K562 (cell line): ENCODE measurements at regions not wholly inside any gene's neighbourhood (a gene's known extent, or its start where the extent isn't known, plus 50 kb on each side); places are given as distances from the start of the nearest gene placed in this dataset.

Source experiments
- ATAC-seq: fragments of 200-7000 bp; cut with Tn5 transposase; 3 replicates; pipeline ENCODE4 v1.9.1; 2020; ENCODE audit warnings: moderate library complexity
- BruUV-seq: library from RNA; stranded (reverse); fragments of 400-500 nt; replicated peaks from 2 replicates; lab custom pipeline; 2021; lab: Mats Ljungman, UMichigan
- CTCF ChIA-PET: fragments of 300-600 bp; formaldehyde crosslinking; extraction: SDS; loops from one replicate; lab custom pipeline; 2021; ENCODE audit warnings: low intra/inter-chr PET ratio; lab: Yijun Ruan, JAX
- POLR2A ChIA-PET: fragments of 300-600, 350-650 bp; sonication (Branson Sonifier 250); formaldehyde crosslinking; extraction: SDS; loops from one replicate; lab custom pipeline; 2021; ENCODE audit warnings: antibody characterized with exemption, inconsistent platforms; lab: Yijun Ruan, JAX
- DNase-seq, 4 experiments: peaks; one replicate each; pipeline versions ENCODE4 v3.0.0 to v3.0.0-alpha.2; 2011 to 2018; ENCODE audit warnings: low spot score in 3 of 4, mixed read lengths in 3 of 4; ENCODE audit errors: extremely low read depth in 1 of 4
- FAIRE-seq: peaks from 2 replicates; lab custom pipeline; 2011; peaks lifted over from hg19 to GRCh38; lab: Jason Lieb, UNC
- H2AFZ ChIP-seq: 2 replicates; pipeline ENCODE4 v1.6.0; 2011; ENCODE audit warnings: low read depth, low read length, control low read depth, inconsistent platforms
- H3K27ac ChIP-seq: fragments of 200-600 bp; 3 replicates; pipeline ENCODE4 v1.8.0; 2011; ENCODE audit warnings: low read depth, mild to moderate bottlenecking, control low read depth, inconsistent platforms, low read length, moderate library complexity, mixed read lengths; ENCODE audit errors: extremely low read depth
- H3K27me3 ChIP-seq, 2 experiments: fragments of 300-600 bp in 1 of 2; 2 replicates in 1 of 2; 3 replicates in 1 of 2; pipeline versions ENCODE4 v1.6.0 to v1.8.0; 2011; ENCODE audit warnings: inconsistent platforms in 2 of 2, low read length in 2 of 2, mild to moderate bottlenecking in 1 of 2, mixed read lengths in 1 of 2, moderate library complexity in 1 of 2; ENCODE audit not compliant: control insufficient read depth in 2 of 2, insufficient read depth in 2 of 2
- H3K36me3 ChIP-seq: fragments of 300-600 bp; 3 replicates; pipeline ENCODE4 v1.8.0; 2011; ENCODE audit warnings: mild to moderate bottlenecking, low read length, inconsistent platforms; ENCODE audit not compliant: control insufficient read depth, insufficient read depth
- H3K4me1 ChIP-seq, 2 experiments: fragments of 200-600 bp in 1 of 2; replicated peaks in 1 of 2; 2 replicates in 1 of 2; 3 replicates in 1 of 2; pipeline versions ENCODE4 v1.5.1 to v1.8.0; 2011; ENCODE audit warnings: inconsistent platforms in 2 of 2, low read length in 2 of 2, mild to moderate bottlenecking in 1 of 2, mixed read lengths in 1 of 2, moderate library complexity in 1 of 2; ENCODE audit not compliant: control insufficient read depth in 2 of 2, insufficient read depth in 2 of 2
- H3K4me2 ChIP-seq: 2 replicates; pipeline ENCODE4 v1.6.1; 2011; ENCODE audit warnings: low read length, control low read depth, inconsistent platforms, mixed read lengths; ENCODE audit not compliant: insufficient read depth
- H3K4me3 ChIP-seq: fragments of 200-600 bp; sonication (generic), shearing (Covaris generic); 2 replicates; pipeline ENCODE4 v1.5.1; 2016; ENCODE audit warnings: control low read depth, inconsistent platforms
- H3K79me2 ChIP-seq: fragments of 200-600 bp; 3 replicates; pipeline ENCODE4 v1.8.0; 2011; ENCODE audit warnings: low read length, inconsistent platforms; ENCODE audit not compliant: control insufficient read depth, insufficient read depth
- H3K9ac ChIP-seq, 2 experiments: 2 replicates each; pipeline versions ENCODE4 v1.6.0 to v1.6.1; 2011; ENCODE audit warnings: low read depth in 2 of 2, low read length in 2 of 2, control low read depth in 1 of 2, inconsistent platforms in 1 of 2, mild to moderate bottlenecking in 1 of 2, mixed read lengths in 1 of 2; ENCODE audit not compliant: insufficient read depth in 1 of 2
- H3K9me1 ChIP-seq: one replicate; pipeline ENCODE4 v1.6.0; 2011; ENCODE audit warnings: inconsistent platforms, mild to moderate bottlenecking, low read length, moderate library complexity; ENCODE audit not compliant: control insufficient read depth, insufficient read depth
- H3K9me3 ChIP-seq: replicated peaks from 2 replicates; pipeline ENCODE4 v1.5.1; 2011; ENCODE audit warnings: low read depth, low read length, inconsistent platforms; ENCODE audit not compliant: control insufficient read depth, insufficient read depth
- H4K20me1 ChIP-seq: replicated peaks from 2 replicates; pipeline ENCODE4 v1.6.1; 2011; ENCODE audit warnings: low read length, inconsistent platforms, mixed read lengths; ENCODE audit not compliant: control insufficient read depth, insufficient read depth
- HDAC6 ChIP-seq: IDR thresholded peaks from 2 replicates; pipeline ENCODE4 v1.6.1; 2012; ENCODE audit warnings: low read depth, mild to moderate bottlenecking, control low read depth, inconsistent platforms, low read length, moderate library complexity
- SIN3B ChIP-seq: fragments of 450-650 bp; IDR thresholded peaks from 2 replicates; pipeline ENCODE4 v1.6.1; 2017; ENCODE audit warnings: low read depth, mild to moderate bottlenecking, moderate library complexity
- XRCC3 ChIP-seq: fragments of 450-650 bp; IDR thresholded peaks from 2 replicates; pipeline ENCODE4 v1.6.1; 2017; ENCODE audit warnings: mild to moderate bottlenecking, moderate library complexity
- ZBTB7A ChIP-seq: IDR thresholded peaks from 2 replicates; pipeline ENCODE4 v1.6.1; 2011; ENCODE audit warnings: low read depth, mild to moderate bottlenecking, low read length, moderate library complexity, borderline replicate concordance; ENCODE audit not compliant: control insufficient read depth
- ZKSCAN8 ChIP-seq: fragments of 200-800 bp; sonication (Bioruptor generic); IDR thresholded peaks from 2 replicates; pipeline ENCODE4 v1.6.1; 2016; ENCODE audit warnings: missing genetic modification characterization, missing compliant biosample characterization
- WGBS: fragments of 100-300 bp; shearing (Covaris generic); methylation state at CpG from one replicate; pipeline ENCODE4 v1.1.6; 2016; ENCODE audit warnings: low coverage, mixed read lengths; ENCODE audit not compliant: insufficient coverage; ENCODE audit errors: missing lambda C conversion rate; 5-methylcytosine and 5-hydroxymethylcytosine counted together
- in situ Hi-C: fragments of 300-500 bp; cut with MboI; formaldehyde crosslinking; loops from 4 replicates; pipeline ENCODE4 v1.15.0; 2018; ENCODE audit warnings: inconsistent platforms, mixed read lengths
- intact Hi-C: fragments of 100-400 bp; cut with micrococcal nuclease; formaldehyde crosslinking; loops from 2 replicates; pipeline ENCODE4 v1.14.2; 2022
- TF ChIP-seq, protein P1 (sequence below), 2 experiments: fragments of 150-350 bp in 1 of 2; IDR thresholded peaks; 2 replicates each; pipeline ENCODE4 v1.6.1; 2012 to 2016; ENCODE audit warnings: low read depth in 2 of 2, low read length in 2 of 2, mild to moderate bottlenecking in 1 of 2, moderate library complexity in 1 of 2

GRCh38 chr7:159331462-159331861, 186.8 kb upstream of the VIPR2 start:
- intact Hi-C loops: no loop called here
- ATAC-seq: no peak; the same call in 2 of the 3 replicates
- 0% methylated on average over 2 of the region's 2 CpGs for WGBS

More at GRCh38 chr7:159331462-159331861, 186.8 kb upstream of the VIPR2 start:
- no peak for FAIRE-seq
- TF ChIP-seq ZBTB7A: no peak
- no peak for TF ChIP-seq XRCC3
- TF ChIP-seq SIN3B: no peak
- TF ChIP-seq ZKSCAN8 (CRISPR knock-in tag): no peak
- no peak for TF ChIP-seq HDAC6
- TF ChIP-seq, protein P1, sequence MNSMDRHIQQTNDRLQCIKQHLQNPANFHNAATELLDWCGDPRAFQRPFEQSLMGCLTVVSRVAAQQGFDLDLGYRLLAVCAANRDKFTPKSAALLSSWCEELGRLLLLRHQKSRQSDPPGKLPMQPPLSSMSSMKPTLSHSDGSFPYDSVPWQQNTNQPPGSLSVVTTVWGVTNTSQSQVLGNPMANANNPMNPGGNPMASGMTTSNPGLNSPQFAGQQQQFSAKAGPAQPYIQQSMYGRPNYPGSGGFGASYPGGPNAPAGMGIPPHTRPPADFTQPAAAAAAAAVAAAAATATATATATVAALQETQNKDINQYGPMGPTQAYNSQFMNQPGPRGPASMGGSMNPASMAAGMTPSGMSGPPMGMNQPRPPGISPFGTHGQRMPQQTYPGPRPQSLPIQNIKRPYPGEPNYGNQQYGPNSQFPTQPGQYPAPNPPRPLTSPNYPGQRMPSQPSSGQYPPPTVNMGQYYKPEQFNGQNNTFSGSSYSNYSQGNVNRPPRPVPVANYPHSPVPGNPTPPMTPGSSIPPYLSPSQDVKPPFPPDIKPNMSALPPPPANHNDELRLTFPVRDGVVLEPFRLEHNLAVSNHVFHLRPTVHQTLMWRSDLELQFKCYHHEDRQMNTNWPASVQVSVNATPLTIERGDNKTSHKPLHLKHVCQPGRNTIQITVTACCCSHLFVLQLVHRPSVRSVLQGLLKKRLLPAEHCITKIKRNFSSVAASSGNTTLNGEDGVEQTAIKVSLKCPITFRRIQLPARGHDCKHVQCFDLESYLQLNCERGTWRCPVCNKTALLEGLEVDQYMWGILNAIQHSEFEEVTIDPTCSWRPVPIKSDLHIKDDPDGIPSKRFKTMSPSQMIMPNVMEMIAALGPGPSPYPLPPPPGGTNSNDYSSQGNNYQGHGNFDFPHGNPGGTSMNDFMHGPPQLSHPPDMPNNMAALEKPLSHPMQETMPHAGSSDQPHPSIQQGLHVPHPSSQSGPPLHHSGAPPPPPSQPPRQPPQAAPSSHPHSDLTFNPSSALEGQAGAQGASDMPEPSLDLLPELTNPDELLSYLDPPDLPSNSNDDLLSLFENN (IDR thresholded peaks at IDR 0.05; ENCODE audit: low read depth in 2 of 2, low read length in 2 of 2): no peak
- BruUV-seq: no TSS peak
- in situ Hi-C loops: no loop called here
- H3K9me3 ChIP-seq: no peaks in the 10 kb centered on the region
- ChIA-PET CTCF (no interaction called here), POLR2A (no interaction called here)
- H3K9me1 ChIP-seq: no peaks in the 10 kb centered on the region
- no peaks in the 10 kb centered on the region for H4K20me1 ChIP-seq
- no peak overlapping the region for H3K4me3 ChIP-seq
- no peak overlapping the region for H3K27ac ChIP-seq
- no peak overlapping the region for H3K9ac ChIP-seq
- H2AFZ ChIP-seq: no peak overlapping the region
- no peaks in the 10 kb centered on the region for H3K36me3 ChIP-seq
- H3K4me1 ChIP-seq: 0 out of 5 replicates have a peak, but pooled peaks cover 0 to 2% of the 10 kb centered on the region in 2 experiments
- no peak for DNase-seq
- no peaks in the 10 kb centered on the region for H3K79me2 ChIP-seq
- H3K4me2 ChIP-seq: no peak overlapping the region
- no peaks in the 10 kb centered on the region for H3K27me3 ChIP-seq
